ENCODE measurements at regions not wholly inside any gene's neighbourhood (a gene's known extent, or its start where the extent isn't known, plus 50 kb on each side); places are given as distances from the start of the nearest gene placed in this dataset.

DNA sequence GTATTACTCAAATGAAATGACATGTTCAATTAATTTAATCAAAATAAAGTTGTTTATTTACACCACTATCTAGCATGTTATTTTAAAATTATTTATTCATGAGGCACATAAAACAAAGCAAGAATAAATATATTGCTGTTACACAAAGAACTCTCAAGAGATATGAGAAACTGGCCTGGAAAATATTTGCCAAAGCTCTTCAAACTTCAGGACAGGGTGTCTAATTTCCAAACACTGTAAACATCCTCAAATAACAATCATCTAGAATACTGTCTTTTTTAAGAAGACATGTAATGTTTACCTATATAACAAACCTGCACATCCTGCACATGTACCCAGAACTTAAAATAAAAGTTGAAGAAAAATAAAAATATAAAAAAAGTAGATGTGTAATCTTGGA, 876.6 kb downstream of the TUSC7 start:
- H2AFZ ChIP-seq = no peak overlapping the region
- no peak overlapping the region for H3K9ac ChIP-seq
- H3K4me1 ChIP-seq (ENCODE audit: insufficient read depth) = no peaks in the 10 kb centered on the region
- H3K4me3 ChIP-seq = no peak overlapping the region
- TF ChIP-seq EZH2phosphoT487 (IDR thresholded peaks at IDR 0.05; ENCODE audit: insufficient read depth, low read depth) (no peak), EZH2 (IDR thresholded peaks at IDR 0.05; ENCODE audit: insufficient read depth, poor library complexity, severe bottlenecking) (no peak)
- no peaks in the 10 kb centered on the region for H3K9me2 ChIP-seq (ENCODE audit: insufficient read depth)
- H3K9me3 ChIP-seq (ENCODE audit: low read depth) = no peaks in the 10 kb centered on the region
- H3K27me3 ChIP-seq (replicated peaks; ENCODE audit: insufficient read depth) = no peaks in the 10 kb centered on the region
- no peak for DNase-seq
- no peak overlapping the region for H3K27ac ChIP-seq
- H3K4me2 ChIP-seq (ENCODE audit: unreplicated experiment) = no peak overlapping the region
- no peaks in the 10 kb centered on the region for H3K36me3 ChIP-seq (ENCODE audit: low read depth)
- H4K20me1 ChIP-seq (ENCODE audit: insufficient read depth) = no peaks in the 10 kb centered on the region
- in situ Hi-C loops (cut with MboI) = no loop called here
- no peaks in the 10 kb centered on the region for H3F3A ChIP-seq (ENCODE audit: insufficient read depth)
- no peaks in the 10 kb centered on the region for H3K79me2 ChIP-seq (ENCODE audit: insufficient read depth)

DNA sequence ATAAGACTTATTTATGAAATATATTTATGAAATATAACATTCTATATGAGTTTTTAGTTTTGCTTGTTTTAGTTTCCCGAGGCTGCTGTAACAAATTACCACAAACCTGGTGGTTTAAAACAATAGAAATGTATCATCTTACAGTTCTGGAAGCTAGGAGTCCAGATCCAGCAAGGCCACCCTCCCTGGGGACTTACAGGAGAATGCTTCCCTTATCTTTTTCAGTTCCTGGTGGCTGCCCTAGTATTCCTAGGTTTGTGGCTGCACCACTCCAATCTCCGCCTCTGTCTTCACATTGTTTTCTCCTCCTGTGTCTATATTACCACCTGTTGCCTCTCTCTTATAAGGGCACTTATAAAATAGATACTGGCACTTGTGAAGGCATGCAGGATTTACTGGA, 877.8 kb downstream of the TUSC7 start:
- H3K4me1 ChIP-seq (ENCODE audit: insufficient read depth) = no peaks in the 10 kb centered on the region
- H4K20me1 ChIP-seq (ENCODE audit: insufficient read depth) = no peaks in the 10 kb centered on the region
- DNase-seq = no peak
- in situ Hi-C loops (cut with MboI) = no loop called here
- H3K4me3 ChIP-seq = no peak overlapping the region
- no peaks in the 10 kb centered on the region for H3K36me3 ChIP-seq (ENCODE audit: low read depth)
- H3K9me3 ChIP-seq (ENCODE audit: low read depth) = no peaks in the 10 kb centered on the region
- no peak overlapping the region for H2AFZ ChIP-seq
- whole genome bisulfite sequencing, 2 experiments (ENCODE audit: low coverage in 1 of 2, low lambda C conversion rate in 2 of 2, missing lambda C conversion rate in 2 of 2) = 88 to 100% methylated on average over 2 of the region's 2 CpGs
- no peak overlapping the region for H3K27ac ChIP-seq
- TF ChIP-seq EZH2phosphoT487 (IDR thresholded peaks at IDR 0.05; ENCODE audit: insufficient read depth, low read depth) (no peak), EZH2 (IDR thresholded peaks at IDR 0.05; ENCODE audit: insufficient read depth, poor library complexity, severe bottlenecking) (no peak)
- no peaks in the 10 kb centered on the region for H3F3A ChIP-seq (ENCODE audit: insufficient read depth)
- H3K9me2 ChIP-seq (ENCODE audit: insufficient read depth) = no peaks in the 10 kb centered on the region
- H3K79me2 ChIP-seq (ENCODE audit: insufficient read depth) = no peaks in the 10 kb centered on the region
- H3K27me3 ChIP-seq (replicated peaks; ENCODE audit: insufficient read depth) = no peaks in the 10 kb centered on the region
- no peak overlapping the region for H3K4me2 ChIP-seq (ENCODE audit: unreplicated experiment)
- H3K9ac ChIP-seq = no peak overlapping the region

DNA sequence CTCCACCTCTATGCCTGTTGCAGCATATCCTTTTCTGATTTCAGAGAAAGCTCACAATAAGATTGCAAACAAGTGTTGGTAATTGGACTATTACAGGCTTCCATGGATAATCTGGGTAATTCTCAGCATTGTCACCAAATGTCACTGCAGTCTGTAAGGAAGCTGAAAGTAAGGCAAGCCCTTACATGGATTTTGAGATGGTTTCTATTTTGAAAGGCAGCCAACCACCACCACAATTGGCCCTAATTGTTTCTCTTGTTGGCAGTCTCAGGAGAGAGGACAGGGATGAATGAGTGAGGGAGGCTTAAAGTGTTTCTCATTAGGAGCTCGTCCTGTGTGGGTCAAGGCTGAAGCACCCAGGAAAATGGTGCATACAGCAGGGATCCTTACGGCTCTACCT, 879.9 kb downstream of the TUSC7 start:
- Histone ChIP-seq H3K36me3 (ENCODE audit: low read depth) (no peaks in the 10 kb centered on the region), H3K9me3 (ENCODE audit: low read depth) (no peaks in the 10 kb centered on the region), H2AFZ (no peak overlapping the region), H3K27me3 (replicated peaks; ENCODE audit: insufficient read depth) (no peaks in the 10 kb centered on the region), H3K4me2 (ENCODE audit: unreplicated experiment) (no peak overlapping the region), H3K9ac (no peak overlapping the region), H3K9me2 (ENCODE audit: insufficient read depth) (no peaks in the 10 kb centered on the region), H3F3A (ENCODE audit: insufficient read depth) (no peaks in the 10 kb centered on the region), H3K4me3 (no peak overlapping the region), H3K79me2 (ENCODE audit: insufficient read depth) (no peaks in the 10 kb centered on the region), H4K20me1 (ENCODE audit: insufficient read depth) (no peaks in the 10 kb centered on the region), H3K27ac (no peak overlapping the region), H3K4me1 (ENCODE audit: insufficient read depth) (no peaks in the 10 kb centered on the region)
- WGBS, 2 experiments (ENCODE audit: low coverage in 1 of 2, low lambda C conversion rate in 2 of 2, missing lambda C conversion rate in 2 of 2) = 56 to 58% methylated on average over 2 of the region's 2 CpGs
- DNase-seq = no peak
- in situ Hi-C loops (cut with MboI) = no loop called here
- no peak for TF ChIP-seq EZH2phosphoT487 (IDR thresholded peaks at IDR 0.05; ENCODE audit: insufficient read depth, low read depth)
- no peak for TF ChIP-seq EZH2 (IDR thresholded peaks at IDR 0.05; ENCODE audit: insufficient read depth, poor library complexity, severe bottlenecking)

DNA sequence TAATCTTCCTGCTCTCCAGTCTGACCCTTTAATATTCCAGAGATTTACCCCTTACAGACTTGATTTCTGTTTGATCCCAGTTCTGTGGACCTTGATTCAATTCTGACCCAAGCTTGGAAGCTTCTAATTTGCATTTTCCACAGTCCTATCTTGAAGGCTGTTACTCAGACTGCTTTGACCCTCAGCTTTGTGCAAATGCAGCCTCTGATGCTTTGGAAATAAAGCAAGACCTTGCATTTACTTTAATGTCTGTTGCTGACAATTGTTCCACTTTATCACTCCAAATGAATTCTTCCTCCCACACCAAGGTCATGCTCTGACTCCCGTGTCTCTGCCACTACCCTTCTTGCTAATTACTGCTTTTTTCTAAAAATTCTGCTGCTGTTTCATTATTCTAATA, 886.0 kb downstream of the TUSC7 start:
- H3F3A ChIP-seq (ENCODE audit: insufficient read depth) = no peaks in the 10 kb centered on the region
- in situ Hi-C loops (cut with MboI) = no loop called here
- H4K20me1 ChIP-seq (ENCODE audit: insufficient read depth) = no peaks in the 10 kb centered on the region
- H3K9ac ChIP-seq = no peak overlapping the region
- no peak for TF ChIP-seq EZH2phosphoT487 (IDR thresholded peaks at IDR 0.05; ENCODE audit: insufficient read depth, low read depth)
- TF ChIP-seq EZH2 (IDR thresholded peaks at IDR 0.05; ENCODE audit: insufficient read depth, poor library complexity, severe bottlenecking) = no peak
- H3K4me2 ChIP-seq (ENCODE audit: unreplicated experiment) = no peak overlapping the region
- no peaks in the 10 kb centered on the region for H3K4me1 ChIP-seq (ENCODE audit: insufficient read depth)
- H3K4me3 ChIP-seq = no peak overlapping the region
- no peak overlapping the region for H3K27ac ChIP-seq
- no peaks in the 10 kb centered on the region for H3K36me3 ChIP-seq (ENCODE audit: low read depth)
- no peaks in the 10 kb centered on the region for H3K9me3 ChIP-seq (ENCODE audit: low read depth)
- no peaks in the 10 kb centered on the region for H3K27me3 ChIP-seq (replicated peaks; ENCODE audit: insufficient read depth)
- no peaks in the 10 kb centered on the region for H3K79me2 ChIP-seq (ENCODE audit: insufficient read depth)
- no peak for DNase-seq
- H2AFZ ChIP-seq = no peak overlapping the region
- no peaks in the 10 kb centered on the region for H3K9me2 ChIP-seq (ENCODE audit: insufficient read depth)
- WGBS, 2 experiments (ENCODE audit: low coverage in 1 of 2, low lambda C conversion rate in 2 of 2, missing lambda C conversion rate in 2 of 2) = 71 to 79% methylated on average over 1 of the region's 1 CpG

DNA sequence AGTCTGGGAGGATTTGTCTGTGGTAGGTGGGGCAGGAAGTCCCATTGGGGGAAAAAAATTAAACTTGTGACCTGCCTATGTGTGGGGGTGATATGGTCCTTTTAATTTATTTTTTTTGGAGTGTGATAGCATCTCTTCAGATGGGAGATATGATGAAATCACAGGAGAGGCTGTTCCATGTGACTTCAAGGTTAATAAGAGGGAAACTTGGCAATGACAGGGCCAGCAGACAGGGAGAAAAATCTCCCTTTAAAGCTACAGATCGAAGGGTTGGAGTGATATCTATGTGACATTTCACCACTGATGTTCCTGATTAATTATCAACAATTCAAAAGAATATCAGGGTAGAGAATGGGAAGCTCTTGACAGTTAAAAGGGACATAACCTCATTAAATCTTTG, 886.9 kb downstream of the TUSC7 start:
- no peaks in the 10 kb centered on the region for H4K20me1 ChIP-seq (ENCODE audit: insufficient read depth)
- TF ChIP-seq EZH2phosphoT487 (IDR thresholded peaks at IDR 0.05; ENCODE audit: insufficient read depth, low read depth) (no peak), EZH2 (IDR thresholded peaks at IDR 0.05; ENCODE audit: insufficient read depth, poor library complexity, severe bottlenecking) (no peak)
- H3K9me3 ChIP-seq (ENCODE audit: low read depth) = no peaks in the 10 kb centered on the region
- DNase-seq = no peak
- H3K27me3 ChIP-seq (replicated peaks; ENCODE audit: insufficient read depth) = no peaks in the 10 kb centered on the region
- H3K4me1 ChIP-seq (ENCODE audit: insufficient read depth) = no peaks in the 10 kb centered on the region
- no peak overlapping the region for H3K9ac ChIP-seq
- H3K79me2 ChIP-seq (ENCODE audit: insufficient read depth) = no peaks in the 10 kb centered on the region
- no peaks in the 10 kb centered on the region for H3K9me2 ChIP-seq (ENCODE audit: insufficient read depth)
- H3F3A ChIP-seq (ENCODE audit: insufficient read depth) = no peaks in the 10 kb centered on the region
- H2AFZ ChIP-seq = no peak overlapping the region
- H3K27ac ChIP-seq = no peak overlapping the region
- 53 to 64% methylated on average over 1 of the region's 1 CpG for WGBS, 2 experiments (ENCODE audit: low coverage in 1 of 2, low lambda C conversion rate in 2 of 2, missing lambda C conversion rate in 2 of 2)
- in situ Hi-C loops (cut with MboI) = no loop called here
- no peak overlapping the region for H3K4me3 ChIP-seq
- H3K4me2 ChIP-seq (ENCODE audit: unreplicated experiment) = no peak overlapping the region
- no peaks in the 10 kb centered on the region for H3K36me3 ChIP-seq (ENCODE audit: low read depth)

All from GM23248 (cell line).